Thoracic aorta (tissue), 2 donors: ENCODE measurements at regions not wholly inside any gene's neighbourhood (a gene's known extent, or its start where the extent isn't known, plus 50 kb on each side); places are given as distances from the start of the nearest gene placed in this dataset.

Experiments
- ATAC-seq: fragments of 150-250 bp; one replicate; pipeline ENCODE4 v1.8.0; 2017; ENCODE audit warnings: low read depth; ENCODE audit not compliant: insufficient number of reproducible peaks, low FRiP score
- DNase-seq: peaks from one replicate; pipeline ENCODE4 v3.0.0-alpha.2; 2020; ENCODE audit warnings: low spot score
- H3K27ac ChIP-seq, 2 donors: fragments of 200-600 bp; sonication (generic); 1 replicate in 1 of 2; 2 replicates in 1 of 2; pipeline ENCODE4 v1.5.1; 2016; ENCODE audit warnings: mild to moderate bottlenecking in 2 of 2, moderate library complexity in 2 of 2
- H3K27me3 ChIP-seq: fragments of 200-600 bp; sonication (generic); replicated peaks from 2 replicates; pipeline ENCODE4 v1.6.0; 2016; ENCODE audit warnings: mild to moderate bottlenecking; ENCODE audit not compliant: insufficient read depth
- H3K36me3 ChIP-seq: fragments of 200-600 bp; sonication (generic); one replicate; pipeline ENCODE4 v1.5.1; 2016
- H3K4me1 ChIP-seq, 2 donors: fragments of 200-600 bp; sonication (generic); 1 replicate in 1 of 2; 2 replicates in 1 of 2; pipeline versions ENCODE4 v1.5.1 to v1.6.0; 2016; ENCODE audit warnings: low read depth in 2 of 2, mild to moderate bottlenecking in 1 of 2; ENCODE audit not compliant: control insufficient read depth in 1 of 2
- H3K4me3 ChIP-seq: fragments of 200-600 bp; sonication (generic); 2 replicates; pipeline ENCODE4 v1.5.1; 2016; ENCODE audit warnings: mild to moderate bottlenecking
- H3K9me3 ChIP-seq: fragments of 200-600 bp; sonication (generic); 2 replicates; pipeline ENCODE4 v1.5.1; 2016
- TF ChIP-seq, protein P1 (sequence below): fragments of 200-600 bp; sonication (generic); IDR thresholded peaks from one replicate; pipeline ENCODE4 v1.5.1; 2019; ENCODE audit warnings: antibody characterized with exemption

DNA sequence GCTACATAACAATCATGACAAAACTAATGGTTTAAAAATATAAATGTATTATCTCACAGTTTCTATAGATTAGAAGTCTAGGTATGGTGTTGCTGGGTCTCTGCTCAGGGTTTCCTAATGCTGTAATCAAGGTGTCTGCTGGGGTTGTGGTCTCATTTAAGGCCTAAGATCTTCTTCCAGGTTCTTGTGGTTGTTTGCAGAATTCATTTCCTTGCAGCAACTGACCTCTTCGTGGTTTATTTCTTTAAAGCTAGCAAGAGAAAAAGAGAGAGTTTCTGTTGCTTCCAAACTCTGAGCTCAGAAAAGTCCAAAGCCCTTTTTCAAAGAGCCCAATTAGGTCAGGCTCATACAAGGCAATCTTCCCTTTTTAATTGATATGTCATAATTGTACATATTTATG is 452.7 kb upstream of the CCDC179 start:
- ATAC-seq: no peak
- Histone ChIP-seq H3K27me3 (no peaks in the 10 kb centered on the region), H3K36me3 (no peaks in the 10 kb centered on the region), H3K4me3 (no peak overlapping the region), H3K4me1 (peaks cover 0 to 4% of the 10 kb centered on the region in 2 donors), H3K27ac (no peak overlapping the region), H3K9me3 (no peaks in the 10 kb centered on the region)
- TF ChIP-seq, protein P1, sequence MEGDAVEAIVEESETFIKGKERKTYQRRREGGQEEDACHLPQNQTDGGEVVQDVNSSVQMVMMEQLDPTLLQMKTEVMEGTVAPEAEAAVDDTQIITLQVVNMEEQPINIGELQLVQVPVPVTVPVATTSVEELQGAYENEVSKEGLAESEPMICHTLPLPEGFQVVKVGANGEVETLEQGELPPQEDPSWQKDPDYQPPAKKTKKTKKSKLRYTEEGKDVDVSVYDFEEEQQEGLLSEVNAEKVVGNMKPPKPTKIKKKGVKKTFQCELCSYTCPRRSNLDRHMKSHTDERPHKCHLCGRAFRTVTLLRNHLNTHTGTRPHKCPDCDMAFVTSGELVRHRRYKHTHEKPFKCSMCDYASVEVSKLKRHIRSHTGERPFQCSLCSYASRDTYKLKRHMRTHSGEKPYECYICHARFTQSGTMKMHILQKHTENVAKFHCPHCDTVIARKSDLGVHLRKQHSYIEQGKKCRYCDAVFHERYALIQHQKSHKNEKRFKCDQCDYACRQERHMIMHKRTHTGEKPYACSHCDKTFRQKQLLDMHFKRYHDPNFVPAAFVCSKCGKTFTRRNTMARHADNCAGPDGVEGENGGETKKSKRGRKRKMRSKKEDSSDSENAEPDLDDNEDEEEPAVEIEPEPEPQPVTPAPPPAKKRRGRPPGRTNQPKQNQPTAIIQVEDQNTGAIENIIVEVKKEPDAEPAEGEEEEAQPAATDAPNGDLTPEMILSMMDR: no peak
- no peak for DNase-seq

DNA sequence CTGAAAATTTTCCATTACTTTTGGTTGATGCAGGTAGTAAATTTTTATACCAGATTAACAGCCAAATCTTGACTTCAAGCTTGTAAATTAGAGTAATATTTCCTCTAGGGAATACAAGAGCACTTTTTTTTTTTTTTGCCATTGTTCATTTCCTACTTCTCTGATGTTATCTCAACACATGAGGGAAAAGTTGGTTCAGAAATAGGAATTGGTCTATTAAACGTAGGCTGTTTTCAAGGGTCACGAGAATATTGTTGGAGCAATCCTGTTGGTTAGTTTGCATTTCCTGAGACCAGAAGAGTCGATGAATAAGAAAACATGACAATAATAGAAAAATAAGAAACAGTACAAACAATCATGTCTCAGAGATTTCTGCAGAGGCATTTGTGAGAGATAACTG is 453.9 kb upstream of the CCDC179 start:
- TF ChIP-seq, protein P1: no peak
- Histone ChIP-seq H3K27ac (no peak overlapping the region), H3K9me3 (no peaks in the 10 kb centered on the region), H3K4me3 (no peak overlapping the region), H3K27me3 (no peaks in the 10 kb centered on the region), H3K4me1 (peaks cover 0 to 4% of the 10 kb centered on the region in 2 donors), H3K36me3 (no peaks in the 10 kb centered on the region)
- ATAC-seq (no peak), DNase-seq (no peak)

DNA sequence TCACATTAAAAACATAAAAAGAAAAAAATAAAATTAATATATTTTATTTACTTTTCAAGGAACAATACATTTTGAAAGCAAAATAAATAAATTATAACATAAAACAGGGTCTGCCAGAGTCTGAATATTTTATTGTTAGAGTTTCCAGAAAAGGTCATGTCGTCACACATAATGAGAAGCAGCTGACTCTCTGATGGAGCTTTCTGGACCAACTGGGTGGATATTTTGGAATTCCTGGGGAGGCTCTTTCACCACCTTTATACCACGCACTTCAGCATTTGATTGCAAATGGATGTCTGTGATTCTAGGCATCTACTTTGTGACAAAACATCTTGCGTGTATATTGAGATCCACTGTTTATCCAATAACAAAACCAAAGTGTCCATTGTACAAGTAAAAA is 455.0 kb upstream of the CCDC179 start:
- DNase-seq: no peak
- H3K27ac ChIP-seq: no peak overlapping the region
- peaks cover 0 to 4% of the 10 kb centered on the region in 2 donors for H3K4me1 ChIP-seq
- no peak overlapping the region for H3K4me3 ChIP-seq
- no peaks in the 10 kb centered on the region for H3K27me3 ChIP-seq
- TF ChIP-seq, protein P1: no peak
- no peaks in the 10 kb centered on the region for H3K36me3 ChIP-seq
- no peak for ATAC-seq
- H3K9me3 ChIP-seq: no peaks in the 10 kb centered on the region

DNA sequence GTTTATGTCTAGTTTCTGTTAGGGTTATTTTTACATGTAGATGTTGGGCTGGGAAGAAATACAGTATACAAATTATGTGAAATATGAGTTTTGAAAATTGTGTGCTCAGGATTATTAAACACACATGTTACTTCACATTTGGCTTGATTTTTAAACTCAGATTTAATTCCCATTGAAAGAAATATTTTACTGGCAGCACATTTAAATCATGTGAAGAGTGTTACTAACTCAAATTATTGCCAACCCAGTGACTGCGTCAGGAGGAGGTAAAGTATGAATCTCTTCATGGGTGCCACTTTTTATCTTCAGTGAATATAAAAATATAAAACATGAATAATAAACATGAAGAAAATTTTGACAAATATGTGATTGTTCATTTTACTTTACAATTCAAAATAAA is 457.5 kb upstream of the CCDC179 start:
- Histone ChIP-seq H3K4me3 (no peak overlapping the region), H3K9me3 (peaks cover 2% of the 10 kb centered on the region), H3K4me1 (no peaks in the 10 kb centered on the region), H3K36me3 (no peaks in the 10 kb centered on the region), H3K27ac (no peak overlapping the region), H3K27me3 (no peaks in the 10 kb centered on the region)
- TF ChIP-seq, protein P1: no peak
- no peak for DNase-seq
- ATAC-seq: no peak

DNA sequence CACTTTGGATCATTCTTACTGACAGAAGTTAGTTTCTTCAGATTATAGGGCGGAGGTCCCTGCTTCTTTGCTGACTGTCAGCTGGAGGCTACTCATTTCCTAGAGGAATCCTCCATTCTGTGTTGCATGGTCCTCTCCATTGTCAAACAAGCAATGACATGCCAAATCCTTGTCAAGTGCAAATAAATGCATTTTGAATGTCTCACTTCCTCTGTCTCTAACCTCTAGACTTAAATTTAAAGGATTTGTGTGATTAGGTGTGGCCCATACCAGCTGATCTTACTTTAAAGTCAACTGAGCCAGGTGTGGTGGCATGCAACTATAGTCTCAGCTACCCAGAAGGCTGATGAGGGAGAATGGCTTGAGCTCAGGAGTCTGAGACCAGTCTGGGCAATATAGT is 458.4 kb upstream of the CCDC179 start:
- H3K27me3 ChIP-seq: no peaks in the 10 kb centered on the region
- DNase-seq (no peak), ATAC-seq (no peak)
- no peaks in the 10 kb centered on the region for H3K4me1 ChIP-seq
- TF ChIP-seq, protein P1: no peak
- no peaks in the 10 kb centered on the region for H3K36me3 ChIP-seq
- H3K9me3 ChIP-seq: peaks cover 2% of the 10 kb centered on the region
- H3K27ac ChIP-seq: no peak overlapping the region
- no peak overlapping the region for H3K4me3 ChIP-seq
